T-helper 2 cell treated with Interferon-gamma antibody and Interleukin-4, amounts not matched to agents 5 μg/mL and 100 μg/mL, for 36 hours (primary cell): ENCODE measurements at regions not wholly inside any gene's neighbourhood (a gene's known extent, or its start where the extent isn't known, plus 50 kb on each side); places are given as distances from the start of the nearest gene placed in this dataset.

Experiments
- DNase-seq: peaks from one replicate; pipeline ENCODE4 v3.0.0; 2021; ENCODE audit warnings: low spot score
- H3K27ac Mint-ChIP-seq: one replicate; pipeline ENCODE4 v1.8.0; 2021; ENCODE audit warnings: mild to moderate bottlenecking, mixed read lengths
- H3K27me3 Mint-ChIP-seq: one replicate; pipeline ENCODE4 v1.8.0; 2021; ENCODE audit warnings: low read depth, mixed read lengths
- H3K36me3 Mint-ChIP-seq: one replicate; pipeline ENCODE4 v1.8.0; 2021; ENCODE audit warnings: low read depth, mixed read lengths
- H3K4me1 Mint-ChIP-seq: one replicate; pipeline ENCODE4 v1.8.0; 2021; ENCODE audit warnings: low read depth, mixed read lengths
- H3K4me3 Mint-ChIP-seq: one replicate; pipeline ENCODE4 v1.8.0; 2022; ENCODE audit warnings: mild to moderate bottlenecking, moderate library complexity, mixed read lengths
- H3K9me3 Mint-ChIP-seq: one replicate; pipeline ENCODE4 v1.8.0; 2021; ENCODE audit warnings: mixed read lengths

DNA sequence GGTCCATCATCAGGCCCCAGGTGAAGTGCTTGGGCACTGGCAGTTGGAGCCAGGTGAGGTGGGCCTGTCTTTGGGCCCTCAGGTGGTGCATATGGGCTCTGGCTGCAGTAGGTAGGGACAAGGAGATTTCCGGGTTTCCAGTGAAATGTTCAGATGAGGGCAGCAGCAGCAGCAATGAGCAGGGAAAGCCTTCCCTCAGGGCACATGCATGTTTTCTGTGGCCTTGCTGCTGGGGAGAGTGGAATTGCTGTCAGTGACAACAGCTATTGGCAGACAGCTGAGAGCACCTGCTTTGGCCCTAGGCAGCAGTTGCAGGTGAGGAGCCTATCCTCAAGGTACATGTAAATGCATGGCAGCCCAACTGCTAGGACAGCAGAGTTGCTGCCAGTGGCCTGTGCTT, 58.9 kb upstream of the QRFPR start:
- Mint-ChIP-seq H3K9me3 (peaks cover 12% of the 10 kb centered on the region), H3K4me1 (no peaks in the 10 kb centered on the region), H3K27me3 (no peaks in the 10 kb centered on the region), H3K36me3 (no peaks in the 10 kb centered on the region), H3K4me3 (no peak overlapping the region), H3K27ac (no peak overlapping the region)
- DNase-seq, result no peak
